ENCODE measurements at regions not wholly inside any gene's neighbourhood (a gene's known extent, or its start where the extent isn't known, plus 50 kb on each side); places are given as distances from the start of the nearest gene placed in this dataset.
"Not testable (repeated sequence)": the region's sequence is repeated elsewhere in the genome, so short reads cannot be mapped to it uniquely, and the experiment has no call there.

DNA sequence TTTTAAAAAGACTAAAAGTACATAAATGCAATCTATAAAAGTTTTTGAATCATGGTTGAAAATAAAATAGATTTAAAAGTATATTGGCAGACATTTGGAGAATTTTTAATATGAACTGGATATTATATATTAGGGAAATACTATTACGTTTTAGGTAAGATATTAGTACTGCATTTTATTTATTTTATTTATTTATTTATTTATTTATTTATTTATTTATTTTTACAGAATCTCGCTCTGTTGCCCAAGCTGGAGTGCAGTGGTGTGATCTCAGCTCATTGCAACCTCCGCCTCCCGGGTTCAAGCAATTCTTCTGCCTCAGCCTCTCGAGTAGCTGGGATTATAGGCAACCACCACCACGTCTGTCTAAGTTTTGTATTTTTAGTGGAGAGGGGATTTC lies 890.1 kb upstream of the MANEA start:
- not testable (repeated sequence) for DNase-seq

DNA sequence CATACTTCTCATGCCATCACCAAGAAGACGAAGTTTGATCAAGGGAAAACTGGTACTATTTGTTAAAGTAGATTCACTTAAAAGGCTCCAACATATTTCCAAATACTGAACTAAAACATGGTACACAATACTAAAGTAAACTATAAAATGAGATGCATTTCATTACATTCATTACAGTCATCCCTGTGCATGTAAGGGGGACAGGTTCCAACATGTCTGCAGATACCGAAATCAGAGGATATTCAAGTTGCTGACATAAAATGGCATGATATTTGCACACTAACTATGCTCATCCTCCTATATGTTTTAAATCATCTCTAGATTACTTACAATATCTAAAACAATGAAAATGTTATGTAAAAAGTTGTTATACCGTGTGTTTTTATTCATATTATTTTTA lies 893.9 kb upstream of the MANEA start:
- DNase-seq, result no peak

DNA sequence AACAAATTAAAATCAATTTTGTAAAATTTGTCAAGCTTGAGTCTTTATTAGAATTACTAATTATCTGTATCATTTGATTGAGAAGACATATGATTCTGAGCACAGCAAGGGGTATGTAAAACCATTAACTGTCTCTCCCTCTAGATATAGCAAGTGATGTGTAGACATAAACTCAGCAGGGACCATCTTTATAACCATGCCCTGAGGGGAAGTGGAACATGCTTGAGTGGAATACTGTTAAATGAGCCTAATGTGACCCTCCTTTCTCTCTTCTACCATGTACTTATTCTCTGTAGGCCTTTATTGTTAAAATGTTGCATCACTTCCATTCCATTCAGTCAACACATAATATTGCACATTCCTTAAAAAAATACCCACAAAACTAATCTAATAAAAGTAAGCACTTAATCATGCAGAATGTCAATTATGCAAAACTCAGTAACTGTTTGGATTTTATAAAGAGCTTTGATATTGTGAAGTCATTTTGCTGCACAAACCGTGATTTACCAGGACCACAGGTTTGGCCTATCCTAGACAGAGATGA lies 896.6 kb upstream of the MANEA start:
- DNase-seq, result no peak

DNA sequence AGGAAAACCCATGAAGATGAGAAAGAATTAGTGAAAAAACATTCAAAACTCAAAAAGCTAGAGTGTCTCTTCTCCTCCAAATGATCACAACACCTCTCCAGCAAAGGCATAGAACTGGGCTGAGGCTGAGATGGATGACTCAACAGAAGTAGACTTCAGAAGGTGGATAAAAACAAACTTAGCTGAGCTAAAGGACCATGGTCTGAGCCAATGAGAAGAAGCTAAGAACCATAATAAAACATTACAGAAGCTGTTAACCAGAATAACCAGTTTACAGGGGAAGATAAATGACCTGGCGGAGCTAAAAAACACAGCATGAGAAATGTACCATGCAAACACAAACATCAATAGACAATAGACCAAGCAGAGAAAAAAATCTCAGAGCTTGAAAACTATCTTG lies 904.1 kb upstream of the MANEA start:
- DNase-seq, result no peak

DNA sequence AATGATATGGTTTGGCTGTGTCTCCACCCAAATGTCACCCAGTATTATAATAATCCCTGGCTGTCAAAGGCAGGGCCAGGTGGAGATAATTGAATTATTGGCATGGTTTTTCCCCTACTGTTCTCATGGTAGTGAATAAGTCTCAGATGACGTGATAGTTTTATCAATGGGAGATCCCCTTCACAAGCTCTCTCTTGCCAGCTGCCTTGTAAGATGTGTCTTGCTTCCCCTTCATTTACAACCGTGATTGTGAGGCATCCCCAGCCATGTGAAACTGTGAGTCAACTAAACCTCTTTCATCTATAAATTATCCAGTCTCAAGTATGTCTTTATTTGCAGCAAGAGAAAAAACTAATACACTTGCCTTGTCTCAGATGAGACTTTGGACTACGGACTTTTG lies 907.3 kb upstream of the MANEA start:
- no peak for DNase-seq

DNA sequence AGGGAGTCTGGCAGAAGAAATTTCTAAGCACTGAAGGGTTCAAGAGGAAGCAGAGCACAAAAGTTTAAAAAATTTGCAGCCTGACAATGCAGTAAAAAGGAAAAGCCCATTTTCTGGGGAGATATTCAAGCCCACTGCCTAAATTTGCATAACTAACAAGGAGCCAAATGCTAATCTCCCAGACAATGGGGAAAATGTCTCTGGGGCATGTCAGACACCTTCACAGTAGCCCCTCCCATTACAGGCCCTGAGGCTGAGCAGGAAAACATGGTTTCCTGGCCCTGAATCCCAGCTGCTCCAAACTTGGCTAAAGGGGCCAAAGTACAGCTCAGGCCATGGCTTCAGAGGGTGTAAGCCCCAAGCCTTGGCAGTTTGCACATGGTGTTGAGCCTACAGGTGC lies 908.5 kb upstream of the MANEA start:
- no peak for DNase-seq

DNA sequence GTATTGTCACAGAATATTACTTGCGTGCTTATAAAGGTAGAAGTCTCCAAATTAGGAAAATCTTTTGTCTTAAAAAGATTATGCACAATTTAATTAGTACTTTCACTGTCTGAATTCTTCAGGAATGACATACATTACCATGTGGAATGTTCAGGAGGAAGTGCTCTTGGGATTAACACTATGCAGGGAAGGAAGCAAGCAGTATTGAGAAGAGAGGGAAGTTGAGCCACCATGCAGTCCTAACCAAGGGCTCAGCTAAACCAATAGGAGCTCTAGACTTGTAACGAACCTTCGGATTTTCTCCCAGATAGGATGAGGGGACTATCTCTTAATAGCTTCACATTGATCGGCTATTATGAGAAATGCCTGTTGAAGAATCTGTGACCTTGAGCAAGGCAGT lies 918.4 kb upstream of the MANEA start:
- no peak for DNase-seq

DNA sequence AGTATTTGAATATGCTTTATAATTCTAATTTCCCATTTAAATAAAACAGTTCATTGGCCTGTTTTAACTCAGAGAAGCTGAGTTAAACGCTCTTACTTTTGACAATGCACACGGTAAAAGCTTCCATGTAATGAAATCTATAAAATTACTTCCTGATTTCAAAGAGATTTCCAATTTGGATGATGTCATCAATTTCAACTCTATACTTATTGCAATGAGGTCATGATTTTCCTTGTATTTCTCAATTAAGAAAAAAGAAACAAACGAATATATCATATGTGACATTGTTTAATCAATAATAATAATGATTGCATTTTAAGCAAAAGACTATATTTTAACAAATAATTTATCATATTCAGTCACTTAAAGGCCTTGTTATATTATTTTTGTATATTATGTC lies 926.1 kb upstream of the MANEA start:
- DNase-seq, result no peak

DNA sequence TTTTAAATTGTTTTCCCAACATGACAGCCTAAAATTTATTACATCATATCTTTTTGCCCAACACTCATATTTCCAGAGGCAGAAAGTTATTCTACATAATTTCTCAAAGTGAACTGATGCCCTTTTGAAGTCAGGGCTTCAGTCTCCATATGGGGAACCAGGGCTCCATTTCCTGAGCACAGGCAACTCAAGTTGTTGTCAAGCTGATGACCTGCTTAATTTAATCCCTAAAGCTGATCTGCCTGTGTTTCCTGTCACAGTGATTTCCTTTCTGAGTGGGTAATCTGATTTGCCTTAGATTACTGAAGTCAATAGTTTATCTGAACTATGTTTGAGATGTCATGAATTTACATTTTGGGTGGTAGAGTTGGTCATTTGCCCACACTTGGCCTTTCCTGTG lies 932.1 kb upstream of the MANEA start:
- DNase-seq, result no peak

DNA sequence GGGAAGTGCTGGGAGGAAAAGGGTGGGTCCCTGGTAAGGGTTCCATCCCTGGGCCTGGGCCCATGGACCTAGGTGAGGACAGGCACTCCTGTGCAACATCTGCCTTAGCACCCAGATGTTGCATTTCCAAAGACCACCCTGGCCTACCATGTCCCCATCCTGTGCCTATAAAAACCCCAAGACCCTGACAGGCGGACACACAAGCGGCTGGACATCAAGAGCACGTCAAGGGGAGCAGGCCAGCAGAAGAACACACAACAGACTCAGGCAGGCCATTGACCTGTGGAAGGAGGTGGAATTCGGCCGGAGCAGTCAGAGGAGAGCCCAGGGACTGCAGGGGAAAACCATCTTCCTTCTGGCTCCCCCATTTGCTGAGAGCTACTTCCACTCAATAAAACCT lies 937.8 kb upstream of the MANEA start:
- DNase-seq, result no peak

DNA sequence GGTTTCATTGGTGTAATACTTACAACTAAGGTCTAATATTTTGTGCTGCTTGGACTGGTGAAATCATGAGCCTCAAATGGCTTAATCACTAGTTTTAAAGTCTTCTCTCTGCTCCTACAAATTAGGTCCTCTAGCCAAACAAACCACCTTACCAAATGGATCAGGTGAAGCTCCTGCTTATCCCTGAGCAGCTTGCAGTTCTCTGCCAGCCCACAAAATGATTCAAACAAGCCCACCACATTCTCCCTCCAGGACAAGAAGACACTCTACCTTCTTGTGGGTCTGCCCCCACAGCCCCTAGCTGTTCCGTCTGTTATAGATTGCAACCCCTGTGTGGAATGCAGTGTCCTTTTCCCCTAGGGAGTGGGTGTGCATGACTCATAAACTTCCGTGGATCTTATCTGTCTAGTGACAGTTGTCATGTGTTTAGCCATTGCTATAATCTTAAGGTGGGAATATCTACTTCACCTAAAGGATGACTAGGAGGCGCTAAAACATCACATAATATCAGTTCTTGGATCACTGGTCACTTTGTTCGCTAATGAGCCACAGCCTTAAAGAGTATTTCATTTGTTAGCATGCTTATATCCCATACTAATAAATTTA lies 940.5 kb upstream of the MANEA start:
- peak; percentile 2 for DNase-seq

DNA sequence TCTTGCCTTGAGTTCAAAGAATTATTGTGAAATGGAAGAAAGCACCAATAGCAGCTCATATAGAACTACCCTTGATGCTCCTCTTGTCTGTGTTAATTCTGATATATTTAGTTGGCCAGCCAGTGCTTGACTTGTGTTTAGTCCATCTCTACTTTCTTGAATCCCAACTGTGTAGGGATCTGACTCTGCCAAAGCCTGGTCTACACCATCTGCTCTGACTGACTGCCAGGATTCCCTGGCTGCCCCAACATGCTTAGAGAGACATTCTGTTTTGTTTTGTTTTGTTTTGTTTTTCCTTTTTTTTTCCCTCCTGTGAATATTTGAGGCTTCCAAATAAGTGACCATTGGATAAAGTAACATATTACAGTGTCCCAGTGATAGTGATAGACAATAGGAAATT lies 953.7 kb upstream of the MANEA start:
- no peak for DNase-seq

DNA sequence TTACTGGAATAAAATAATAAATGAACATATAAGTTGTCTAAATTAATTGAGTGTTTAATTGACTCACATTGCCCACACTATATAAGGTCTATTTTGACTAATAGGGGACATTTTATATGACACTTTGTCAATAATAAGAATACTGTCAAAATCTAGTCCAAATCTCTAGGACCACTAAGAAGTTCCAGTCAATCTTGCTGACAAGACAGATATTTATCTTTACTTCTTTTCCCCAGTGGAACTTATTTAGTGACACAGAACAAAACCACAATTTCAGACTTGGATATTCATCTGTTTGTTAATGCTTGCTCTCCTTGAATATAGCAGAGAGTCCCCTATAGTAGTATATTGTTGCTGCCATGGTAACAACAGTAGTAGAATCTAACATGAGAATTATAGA lies 954.6 kb upstream of the MANEA start:
- DNase-seq, result no peak

DNA sequence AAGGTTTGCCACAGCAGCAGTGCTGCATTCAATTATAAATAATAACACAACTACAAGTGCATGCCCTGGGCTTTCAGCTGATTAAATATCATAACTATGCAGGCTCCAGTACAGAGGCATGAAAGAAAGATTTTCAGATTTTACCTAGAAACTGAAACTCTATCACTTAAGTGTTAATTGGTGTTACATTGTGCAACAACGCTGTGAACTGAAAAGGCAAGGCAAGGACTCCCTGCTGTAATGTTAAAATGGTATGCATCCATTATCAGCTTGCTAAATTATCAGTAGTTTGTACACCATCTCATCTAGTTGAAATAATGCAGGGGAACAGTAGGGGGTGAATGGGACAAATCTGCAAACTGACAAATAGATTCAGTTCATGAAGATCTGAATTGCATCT lies 976.7 kb upstream of the MANEA start:
- no peak for DNase-seq

DNA sequence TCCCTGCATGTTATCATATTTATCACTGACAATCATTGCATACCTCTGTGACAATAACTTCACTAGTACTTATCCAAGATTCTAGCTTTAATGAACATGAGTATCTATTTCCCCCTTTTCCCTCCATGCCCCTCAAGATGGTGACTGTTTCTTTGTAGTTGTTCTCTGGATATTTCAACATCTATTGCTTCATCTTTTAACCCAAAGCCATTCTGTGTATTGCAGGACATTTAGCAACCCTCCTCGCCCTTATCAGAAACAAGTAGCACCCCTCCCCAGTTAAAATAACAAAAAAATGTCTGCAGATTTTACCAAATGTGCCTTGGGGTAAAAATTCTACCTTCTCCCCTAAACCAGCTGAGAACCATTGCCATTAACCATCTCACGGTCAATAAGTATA lies 979.8 kb upstream of the MANEA start:
- DNase-seq, result no peak

DNA sequence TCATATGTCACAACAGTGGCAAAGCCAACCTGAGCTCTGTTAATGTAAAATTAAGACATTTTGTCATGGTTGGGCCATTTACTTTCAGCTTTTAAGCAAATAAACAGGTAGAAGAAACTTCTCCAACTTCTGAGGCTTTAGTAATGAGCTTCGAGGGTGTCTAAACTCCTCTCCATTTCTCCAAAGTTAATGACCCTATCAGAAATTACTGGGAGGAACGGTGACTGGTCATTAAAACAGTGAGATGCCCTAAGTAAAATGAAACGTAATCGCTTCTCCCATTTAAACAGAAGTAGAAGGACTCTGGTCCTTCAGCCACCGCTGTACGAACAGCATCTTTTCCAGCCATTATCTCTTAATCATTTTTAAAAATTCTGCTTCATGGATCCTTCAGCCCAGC lies 986.9 kb upstream of the MANEA start:
- no peak for DNase-seq

DNA sequence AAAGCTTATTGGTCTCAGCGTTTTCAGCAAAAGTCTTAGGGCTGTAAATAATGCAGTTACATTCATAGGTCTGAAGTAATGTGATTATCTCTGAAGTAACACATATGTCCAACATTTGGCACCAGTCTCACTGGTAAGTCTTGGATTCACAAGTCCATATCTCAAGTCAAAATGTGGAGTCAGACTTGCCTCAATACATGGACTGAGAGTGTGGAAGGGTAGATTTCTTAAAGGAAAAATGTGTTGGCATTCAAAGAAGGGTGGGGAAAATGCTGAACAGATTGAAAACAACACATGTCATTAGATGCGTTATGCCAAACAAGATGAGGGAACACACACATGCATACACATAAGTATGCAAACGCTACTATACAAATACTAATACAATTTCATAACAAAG lies 989.0 kb upstream of the MANEA start:
- no peak for DNase-seq

DNA sequence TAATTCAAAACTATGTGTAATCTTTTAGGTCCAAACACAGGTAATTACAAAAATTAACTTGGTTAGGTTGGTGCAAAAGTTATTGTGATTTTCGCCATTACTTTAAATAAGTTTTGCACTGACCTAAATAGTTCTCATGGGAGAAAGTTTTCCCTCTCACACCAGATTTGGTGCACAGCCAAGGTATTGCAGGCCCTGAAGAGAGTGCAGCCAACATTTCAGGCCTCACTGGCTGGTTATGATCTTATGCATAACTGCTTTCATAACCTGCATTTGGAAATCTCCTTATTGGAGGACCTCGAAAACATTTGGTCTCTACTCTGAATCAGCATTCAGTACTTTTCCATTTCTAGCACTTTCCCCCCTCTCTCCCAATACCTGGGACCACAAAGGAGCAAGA lies 993.1 kb upstream of the MANEA start:
- no peak for DNase-seq

DNA sequence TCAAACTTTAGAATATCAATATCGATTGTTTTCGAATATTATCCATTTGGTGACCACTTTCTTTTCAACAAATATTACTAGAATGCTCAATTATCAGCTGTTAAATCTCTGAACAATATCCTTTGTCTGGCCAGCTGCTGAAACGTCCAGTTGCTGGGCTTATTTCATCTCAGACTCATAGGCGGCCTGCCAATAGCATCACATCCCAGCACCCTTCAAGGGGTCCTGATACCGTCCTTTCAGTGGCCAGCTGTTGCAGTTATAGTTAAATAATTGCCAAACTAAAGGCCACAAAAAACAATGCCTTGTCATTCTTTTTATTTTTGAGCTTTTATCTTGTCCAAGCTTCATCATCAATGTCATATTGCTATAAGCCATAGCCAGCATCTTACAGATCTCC lies 1006.8 kb upstream of the MANEA start:
- DNase-seq, result no peak

DNA sequence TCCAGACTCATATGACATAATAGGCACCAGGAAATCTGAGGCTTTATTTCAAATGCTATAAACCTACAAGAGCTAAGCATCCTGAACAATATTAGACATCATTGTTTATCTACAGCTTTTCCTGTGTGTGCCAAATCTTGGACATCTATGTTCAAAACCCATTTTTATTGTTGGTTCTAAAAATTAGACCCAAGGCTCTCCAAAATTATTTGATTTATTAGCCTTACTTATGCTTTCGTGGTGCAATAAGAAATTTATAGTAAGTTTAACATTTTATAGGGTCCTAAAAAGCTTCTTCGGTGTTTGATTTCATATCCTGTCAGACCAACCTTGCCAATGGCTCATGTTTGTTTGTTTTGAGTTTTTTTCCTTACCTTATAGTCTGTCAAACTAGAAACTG lies 1014.5 kb upstream of the MANEA start:
- no peak for DNase-seq

DNA sequence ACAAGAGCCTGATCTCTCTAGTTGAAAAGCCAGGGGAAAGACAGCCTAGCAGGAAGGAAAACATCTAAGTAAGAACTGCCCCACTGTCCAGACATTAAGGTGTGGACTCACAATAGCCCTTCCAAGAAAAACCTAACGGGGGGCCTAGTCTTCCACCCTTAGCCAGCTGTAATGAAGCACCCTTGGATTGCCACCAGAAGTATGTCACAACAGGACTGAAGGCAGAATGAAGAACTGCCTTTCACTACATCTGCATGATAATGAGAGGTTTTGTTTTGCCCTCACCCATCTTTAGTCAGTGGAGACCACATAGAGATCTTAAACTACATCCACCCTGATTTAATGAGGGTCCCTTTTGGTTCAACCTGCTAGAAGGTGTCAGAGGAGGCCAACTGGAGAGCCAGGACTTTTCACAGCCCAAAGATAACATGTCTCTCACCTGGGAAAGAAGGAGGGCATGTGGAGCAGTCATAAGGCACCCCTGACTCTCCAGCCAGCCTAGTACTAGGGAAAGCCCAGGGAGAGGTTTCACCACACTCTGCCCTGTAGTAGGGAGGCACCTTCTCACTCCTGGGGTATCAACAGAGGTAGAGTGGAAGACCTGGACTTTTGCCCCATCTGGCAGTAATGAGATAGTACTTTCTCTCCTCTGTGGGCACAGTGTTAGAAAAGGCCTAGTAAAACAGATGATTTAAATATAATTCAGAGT lies 1017.4 kb upstream of the MANEA start:
- DNase-seq, result no peak

DNA sequence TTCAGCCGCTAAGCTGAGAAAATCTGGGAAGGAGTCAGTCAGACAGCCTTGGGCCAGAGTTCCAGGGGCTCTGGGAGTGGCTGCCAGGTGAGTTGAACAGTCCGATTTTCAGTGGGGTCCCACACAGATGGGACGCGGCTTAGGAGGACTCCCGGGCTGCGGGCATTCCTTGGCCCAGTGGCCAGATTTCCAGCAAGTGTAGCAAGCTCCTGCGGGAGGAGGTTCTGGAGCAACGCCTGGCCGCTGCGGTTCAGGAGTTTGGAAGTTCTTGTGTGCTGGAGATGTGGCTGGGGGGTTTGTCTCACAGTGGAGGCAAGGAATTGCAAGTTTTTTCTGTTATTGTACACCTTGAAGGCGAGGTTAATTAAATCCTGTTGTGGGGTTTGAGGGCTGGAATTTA lies 1020.1 kb upstream of the MANEA start:
- DNase-seq, result not testable (repeated sequence)

DNA sequence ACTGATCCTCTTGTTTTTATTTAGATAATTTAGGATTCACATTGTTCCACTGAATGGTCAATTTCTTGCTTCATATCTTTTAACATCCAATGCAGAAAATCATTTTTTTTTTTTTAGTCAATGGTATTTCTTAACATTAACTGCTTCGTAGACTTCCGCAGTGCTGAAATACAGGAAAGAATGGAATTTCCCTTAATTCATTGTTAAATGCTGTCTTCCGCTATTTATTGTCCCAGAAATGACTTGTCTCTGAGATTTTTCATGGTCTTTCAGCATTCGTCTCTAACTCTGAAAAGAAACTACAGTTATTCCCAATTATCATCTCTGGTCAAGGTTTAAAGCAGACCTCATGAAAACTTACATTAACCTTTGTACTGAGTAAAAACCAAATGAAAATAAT lies 1029.1 kb upstream of the MANEA start:
- DNase-seq, result no peak

DNA sequence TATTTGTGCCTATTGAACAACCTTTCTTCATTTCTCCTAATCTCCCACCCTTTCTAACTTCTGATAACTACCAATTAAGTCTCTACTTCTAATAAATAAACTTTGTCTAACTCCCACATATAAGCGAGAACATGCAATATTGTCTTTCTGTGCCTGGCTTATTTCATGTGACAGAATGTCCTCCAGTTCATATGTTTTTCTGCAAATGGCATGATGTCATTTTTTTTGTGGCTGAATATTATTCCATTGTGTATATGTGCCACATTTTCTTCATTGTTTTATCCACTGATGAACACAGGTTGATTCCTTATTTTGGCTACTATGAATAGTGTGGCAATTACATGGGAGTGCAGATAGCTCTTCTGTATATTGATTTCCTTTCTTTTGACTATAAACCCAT lies 1041.5 kb upstream of the MANEA start:
- no peak for DNase-seq
